GM18909 (cell line): ENCODE measurements at regions not wholly inside any gene's neighbourhood (a gene's known extent, or its start where the extent isn't known, plus 50 kb on each side); places are given as distances from the start of the nearest gene placed in this dataset.

Experiments used
- ATAC-seq: cut with Tn5 transposase; IDR thresholded peaks from one replicate; pipeline ENCODE4 v1.9.1; 2021; ENCODE audit warnings: mild to moderate bottlenecking; ENCODE audit not compliant: unreplicated experiment, poor library complexity

- no peak for ATAC-seq
Observed at GRCh38 chr16:86919078-86919477, 340.7 kb downstream of the FOXL1 start.

GRCh38 chr16:86919578-86920305 lies 341.4 kb downstream of the FOXL1 start:
- no peak for ATAC-seq

GRCh38 chr16:86921289-86921688 lies 342.9 kb downstream of the FOXL1 start:
- ATAC-seq = no peak

GRCh38 chr16:86922311-86922710 lies 344.0 kb downstream of the FOXL1 start:
- no peak for ATAC-seq

- ATAC-seq = no peak
Observed at GRCh38 chr16:86923656-86924055, 345.3 kb downstream of the FOXL1 start.

GRCh38 chr16:86924537-86924936 lies 346.2 kb downstream of the FOXL1 start:
- ATAC-seq = no peak

- ATAC-seq = no peak
Observed at GRCh38 chr16:86925067-86925791, 346.9 kb downstream of the FOXL1 start.

GRCh38 chr16:86926181-86927094 lies 348.1 kb downstream of the FOXL1 start:
- ATAC-seq = no peak

- ATAC-seq = no peak
Observed at GRCh38 chr16:86927699-86928098, 349.4 kb downstream of the FOXL1 start.

- ATAC-seq = no peak
Observed at GRCh38 chr16:86928523-86929011, 350.2 kb downstream of the FOXL1 start.

GRCh38 chr16:86929057-86929871 lies 350.9 kb downstream of the FOXL1 start:
- ATAC-seq = no peak

- ATAC-seq = no peak
Observed at GRCh38 chr16:86930001-86930400, 351.7 kb downstream of the FOXL1 start.

GRCh38 chr16:86930663-86931373 lies 352.5 kb downstream of the FOXL1 start:
- no peak for ATAC-seq

GRCh38 chr16:86931410-86931941 lies 353.1 kb downstream of the FOXL1 start:
- ATAC-seq = no peak

- no peak for ATAC-seq
Observed at GRCh38 chr16:86932130-86932982, 354.0 kb downstream of the FOXL1 start.

GRCh38 chr16:86934581-86935375 lies 356.4 kb downstream of the FOXL1 start:
- no peak for ATAC-seq

- ATAC-seq = no peak
Observed at GRCh38 chr16:86939609-86940008, 361.3 kb downstream of the FOXL1 start.
